Femur (tissue), 1 donor: ENCODE measurements at regions not wholly inside any gene's neighbourhood (a gene's known extent, or its start where the extent isn't known, plus 50 kb on each side); places are given as distances from the start of the nearest gene placed in this dataset.
"Not testable (repeated sequence)": the region's sequence is repeated elsewhere in the genome, so short reads cannot be mapped to it uniquely, and the experiment has no call there.

ENCODE experiments used
- DNase-seq: peaks from one replicate; pipeline ENCODE4 v3.0.0-alpha.2; 2017

DNA sequence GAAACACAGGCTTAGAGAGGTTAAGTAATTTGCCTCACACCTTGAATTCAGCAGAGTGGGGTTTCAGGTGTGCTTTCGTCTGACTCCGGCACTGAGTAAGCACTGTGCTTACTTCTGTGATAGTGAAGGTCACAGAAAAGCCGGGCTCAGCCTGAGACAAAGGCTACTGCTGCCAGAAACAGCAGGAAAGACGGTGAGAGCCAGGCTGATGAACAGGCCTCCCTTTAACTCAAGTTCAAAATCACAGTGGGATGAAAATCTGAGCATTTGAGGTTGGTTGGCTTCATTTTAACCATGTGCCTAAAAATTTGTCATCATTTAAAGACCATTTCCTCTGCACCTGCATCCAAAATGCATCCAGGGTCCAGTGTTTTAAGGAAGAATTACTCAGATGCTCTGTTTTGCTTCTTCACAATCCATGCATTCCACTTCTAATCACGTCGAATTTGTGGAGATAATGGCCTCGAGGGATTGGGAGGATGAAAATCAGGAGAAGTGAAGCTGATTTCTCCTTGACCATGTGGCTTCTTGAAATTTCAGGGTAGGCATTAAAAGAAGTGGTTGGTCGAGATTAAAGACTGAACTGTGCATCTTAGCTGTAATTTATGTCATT lies 121.2 kb upstream of the LNX1 start:
- no peak for DNase-seq

DNA sequence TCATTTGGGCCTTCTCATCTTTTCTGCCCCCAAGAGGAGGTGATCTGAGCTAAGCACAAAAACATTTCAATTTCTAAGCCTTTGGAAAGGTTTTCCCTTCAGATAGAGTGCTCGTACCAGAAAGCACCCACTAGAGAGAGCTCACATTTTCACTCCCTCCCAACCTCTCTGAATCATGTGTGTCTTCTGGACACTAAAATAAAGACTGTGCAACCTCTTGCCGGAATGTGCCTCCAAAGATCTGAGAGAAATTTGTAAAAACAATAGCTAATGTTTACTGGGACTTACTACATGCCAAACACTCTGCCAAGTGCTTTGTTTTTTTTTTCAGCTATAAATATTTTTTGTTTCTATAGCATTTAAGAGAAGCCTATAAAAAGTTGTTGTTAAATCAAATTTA lies 120.6 kb upstream of the LNX1 start:
- DNase-seq, result no peak

DNA sequence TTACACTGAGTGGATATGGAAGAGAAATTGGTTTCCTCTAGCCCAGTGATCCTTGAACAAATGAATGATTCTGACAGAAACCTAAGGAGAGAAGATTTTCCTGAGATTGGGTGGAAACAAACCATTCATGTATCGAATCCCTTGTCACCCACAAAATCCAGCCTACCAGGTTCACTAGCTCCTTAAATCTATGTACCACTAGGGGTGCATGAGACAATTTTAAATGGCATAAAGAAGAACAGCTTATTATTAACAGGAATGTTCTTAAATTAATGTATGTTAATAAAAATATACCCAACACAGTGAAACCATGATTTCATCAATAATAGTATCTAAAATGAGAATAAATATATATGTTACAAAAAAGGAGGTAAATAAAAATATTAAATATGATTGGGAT lies 118.4 kb upstream of the LNX1 start:
- DNase-seq, result no peak

DNA sequence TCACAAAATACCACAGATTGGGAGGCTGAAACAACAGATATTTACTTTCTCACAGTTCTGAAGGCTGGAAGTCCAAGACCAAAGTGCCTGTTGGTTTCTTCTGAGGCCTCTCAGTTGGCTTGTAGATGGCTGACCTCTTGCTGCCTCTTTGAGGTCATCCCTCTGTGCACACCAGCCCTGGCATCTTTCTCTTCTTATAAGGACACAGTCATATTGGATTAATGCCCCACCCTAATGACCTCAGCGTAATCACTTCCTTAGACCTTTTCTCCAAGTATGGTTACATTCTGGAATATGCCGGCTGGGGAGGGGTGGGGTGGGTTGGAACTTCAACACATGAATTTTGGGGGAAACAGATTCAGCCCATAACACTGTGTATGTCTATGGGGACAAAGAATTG lies 116.2 kb upstream of the LNX1 start:
- DNase-seq, result no peak

DNA sequence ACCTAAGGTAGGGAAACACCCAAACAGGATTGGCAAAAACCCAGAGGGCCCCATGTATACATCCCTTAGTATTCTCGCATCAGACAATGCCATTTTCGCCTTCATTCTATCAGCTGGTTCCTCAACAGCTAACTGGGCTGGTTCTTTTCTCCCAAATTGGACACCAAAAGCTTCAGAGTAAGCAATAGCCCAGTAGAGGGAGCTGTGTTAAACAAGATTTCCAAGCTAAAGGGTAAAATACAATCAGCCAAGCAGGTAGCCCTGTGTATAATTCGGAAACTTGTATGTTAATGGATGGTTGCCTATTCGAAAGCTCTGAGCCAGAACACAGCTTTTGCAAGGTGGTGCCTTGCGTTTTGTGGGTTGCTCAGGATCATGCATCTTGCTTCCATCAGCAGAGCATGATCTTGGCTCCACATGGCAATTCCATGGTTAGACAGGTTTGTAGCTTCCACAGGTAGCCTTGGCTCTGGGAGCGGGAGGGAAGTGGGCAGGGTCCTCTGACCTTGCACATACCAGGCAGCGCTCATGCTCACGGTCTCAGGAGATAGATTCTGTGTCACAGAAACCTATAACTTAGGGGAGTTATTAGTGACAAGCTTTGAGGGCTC lies 115.2 kb upstream of the LNX1 start:
- peak; percentile 24 for DNase-seq

DNA sequence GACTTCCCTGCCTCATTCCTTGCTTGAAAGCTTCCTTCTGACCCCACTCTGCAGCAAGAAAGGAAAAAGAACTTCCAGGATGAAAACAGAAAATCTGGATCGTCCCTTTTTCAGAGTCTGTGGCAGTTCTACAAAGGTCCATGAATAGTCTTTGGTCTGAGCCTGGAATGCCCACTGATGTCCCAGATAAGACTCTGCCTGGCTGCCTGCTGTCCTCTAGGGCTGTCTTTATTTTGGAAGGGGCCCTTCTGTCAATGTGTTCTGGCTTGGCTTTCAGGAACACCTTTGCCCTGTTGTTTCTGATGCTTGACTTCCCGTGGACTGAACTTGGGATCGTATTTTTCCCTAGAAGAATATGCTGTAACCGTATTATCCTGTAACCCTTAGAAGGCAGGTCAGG lies 114.7 kb upstream of the LNX1 start:
- DNase-seq, result no peak

DNA sequence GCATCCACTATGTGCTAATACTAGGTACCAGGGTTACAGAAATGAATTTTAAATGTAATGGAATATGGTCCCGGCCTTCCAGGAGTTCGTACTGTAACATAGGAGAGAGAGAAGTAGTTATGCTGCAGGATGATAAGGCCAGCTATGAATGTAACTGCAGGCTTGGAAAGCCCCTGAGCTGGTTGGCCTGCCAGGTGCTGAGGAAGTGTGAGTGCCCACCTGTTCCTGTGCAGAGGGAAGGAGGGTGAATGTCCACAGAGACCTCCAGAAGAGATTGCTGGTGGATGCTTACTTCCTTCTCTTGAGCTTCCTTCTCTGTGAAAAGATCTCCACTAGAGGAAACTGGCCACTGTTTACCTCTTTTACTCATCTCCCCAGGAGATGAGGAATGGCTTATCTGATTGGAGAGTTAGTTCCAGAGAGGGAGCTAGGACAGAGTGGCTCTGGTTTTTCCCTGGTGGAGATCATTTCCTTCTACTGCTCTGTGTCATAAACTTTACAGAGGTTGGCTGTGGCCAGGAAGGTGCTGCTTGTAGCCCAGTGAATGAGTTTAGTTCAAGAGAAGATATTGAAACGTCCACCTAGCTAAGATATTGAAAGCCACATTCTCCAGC lies 114.0 kb upstream of the LNX1 start:
- no peak for DNase-seq

DNA sequence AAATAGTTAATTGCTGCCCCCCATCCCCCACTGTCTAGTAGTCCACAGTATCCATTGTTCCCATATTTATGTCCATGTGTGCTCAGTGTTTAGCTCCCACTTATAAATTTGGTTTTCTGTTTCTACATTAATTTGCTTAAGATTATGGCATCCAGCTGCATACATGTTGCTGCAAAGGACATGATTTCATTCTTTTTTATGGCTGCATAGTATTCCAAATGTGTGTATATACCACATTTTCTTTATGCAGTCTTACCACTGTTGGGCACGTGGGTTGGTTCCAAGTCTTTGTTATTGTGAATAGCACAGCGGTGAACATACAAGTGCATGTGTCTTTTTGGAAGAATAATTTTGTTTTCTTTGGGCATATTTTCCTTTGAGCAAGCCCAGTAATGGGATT lies 113.0 kb upstream of the LNX1 start:
- DNase-seq, result no peak

DNA sequence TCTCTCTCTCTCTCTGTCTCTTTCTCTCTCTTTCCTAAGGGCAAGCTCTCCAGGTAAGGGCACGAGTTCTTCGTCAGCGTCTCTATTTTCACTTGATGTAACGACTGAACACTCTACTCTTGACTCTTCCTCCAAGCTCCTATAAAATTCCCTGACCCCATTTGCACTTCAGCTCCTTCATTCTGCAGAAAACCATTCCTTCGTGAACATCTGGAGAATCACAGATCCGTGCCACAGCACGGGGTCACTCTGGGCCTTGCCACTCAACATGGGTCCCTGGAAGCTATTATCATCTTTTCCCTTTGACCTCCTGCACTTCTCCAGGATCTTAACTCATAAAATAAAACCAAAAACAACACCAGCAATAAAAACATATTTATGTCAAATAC lies 112.0 kb upstream of the LNX1 start:
- no peak for DNase-seq

DNA sequence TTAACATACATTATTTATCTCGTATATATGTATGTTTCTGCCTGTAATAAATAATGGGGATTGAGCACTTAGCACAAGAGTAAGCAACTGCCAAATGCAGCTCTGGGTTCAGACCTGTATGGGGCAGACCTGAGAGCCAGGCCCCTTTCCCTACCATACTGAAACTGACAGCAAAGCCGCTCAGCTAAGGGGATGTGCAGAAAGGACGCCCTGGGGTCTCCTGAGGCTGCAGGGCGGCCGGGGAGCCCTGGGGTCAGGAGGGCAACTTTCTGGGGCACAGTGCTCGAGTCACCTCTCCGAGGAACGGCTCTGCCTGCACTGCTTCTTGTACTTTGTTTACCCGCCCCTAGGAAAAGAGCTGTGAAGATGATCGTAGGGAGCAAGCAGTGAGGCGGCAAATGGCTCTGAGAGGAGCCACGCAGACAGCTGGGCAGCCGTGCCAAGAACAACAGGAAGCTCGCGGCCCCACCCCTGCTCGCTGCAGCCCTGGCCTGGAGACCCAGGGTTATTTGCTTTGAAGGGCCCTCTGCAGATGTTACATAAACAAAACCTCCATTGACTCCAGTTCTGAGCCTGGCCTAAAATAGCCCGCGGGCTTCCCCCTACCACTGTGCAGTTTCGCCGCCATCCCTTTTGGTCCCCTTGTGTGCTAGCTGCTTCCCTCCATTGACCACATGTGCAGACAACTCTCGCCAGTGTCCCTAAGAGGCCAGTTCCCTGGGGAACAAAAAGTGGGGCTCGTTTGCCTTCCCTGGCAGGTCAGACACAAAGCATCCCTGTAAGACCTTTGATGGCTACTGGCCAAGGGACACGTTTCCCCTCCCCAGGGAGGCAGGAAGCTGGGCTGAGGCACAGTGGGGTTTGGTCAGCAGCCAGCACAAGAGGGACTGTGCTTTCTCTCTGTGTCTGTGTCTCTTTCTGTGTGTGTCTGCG lies 111.3 kb upstream of the LNX1 start:
- DNase-seq, result peak; percentile 92

DNA sequence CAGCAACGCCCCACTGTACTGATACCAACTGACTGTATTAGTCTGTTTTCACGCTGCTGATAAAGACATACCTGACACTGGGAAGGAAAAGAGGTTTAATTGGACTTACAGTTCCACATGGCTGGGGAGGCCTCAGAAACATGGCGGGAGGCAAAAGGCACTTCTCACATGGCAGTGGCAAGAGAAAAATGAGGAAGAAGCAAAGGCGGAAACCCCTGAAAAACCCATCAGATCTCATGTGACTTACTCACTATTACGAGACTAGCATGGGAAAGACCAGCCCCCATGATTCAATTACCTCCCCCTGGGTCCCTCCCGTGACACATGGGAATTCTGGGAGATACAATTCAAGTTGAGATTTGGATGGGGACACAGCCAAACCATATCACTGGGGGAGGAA lies 110.0 kb upstream of the LNX1 start:
- DNase-seq, result not testable (repeated sequence)

DNA sequence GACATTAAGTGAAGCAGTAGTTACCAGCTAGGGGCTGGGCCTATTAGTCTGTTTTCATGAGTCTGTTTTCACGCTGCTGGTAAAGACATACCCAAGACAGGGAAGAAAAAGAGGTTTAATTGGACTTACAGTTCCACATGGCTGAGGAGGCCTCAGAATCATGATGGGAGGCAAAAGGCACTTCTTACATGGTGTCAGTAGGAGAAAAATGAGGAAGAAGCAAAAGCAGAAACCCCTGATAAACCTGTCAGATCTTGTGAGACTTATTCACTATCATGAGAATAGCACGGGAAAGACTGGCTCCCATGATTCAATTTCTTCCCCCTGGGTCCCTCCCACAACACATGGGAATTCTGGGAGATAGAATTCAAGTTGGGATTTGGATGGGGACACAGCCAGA lies 108.0 kb upstream of the LNX1 start:
- DNase-seq, result not testable (repeated sequence)

DNA sequence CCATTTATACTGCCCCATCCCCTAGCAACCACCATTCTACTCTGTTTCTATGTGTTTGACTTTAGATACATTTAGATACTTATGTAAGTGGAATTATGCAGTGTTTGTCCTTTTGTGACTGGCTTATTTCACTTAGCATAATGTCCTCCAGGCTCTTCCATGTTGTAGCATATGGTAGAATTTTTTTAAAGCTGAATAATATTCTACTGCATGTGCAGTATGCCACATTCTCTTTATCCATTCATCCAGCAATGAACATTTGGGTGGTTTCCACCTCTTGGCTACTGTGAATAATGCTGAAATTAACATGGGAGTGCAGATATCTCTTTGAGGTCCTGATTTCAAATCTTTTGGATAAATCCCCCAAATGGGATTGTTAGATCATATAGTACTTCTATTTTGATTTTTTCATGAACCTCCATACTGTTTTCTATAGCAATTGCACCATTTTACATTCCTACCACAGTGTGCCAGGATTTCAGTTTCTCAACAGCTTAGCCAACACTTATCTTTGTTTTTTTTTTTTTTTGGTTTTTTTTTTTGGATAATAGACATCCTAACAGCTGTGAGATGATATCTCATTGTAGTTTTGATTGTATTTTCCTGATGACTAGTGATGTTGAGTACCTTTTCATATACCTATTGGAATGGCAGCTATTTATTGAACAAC lies 105.9 kb upstream of the LNX1 start:
- DNase-seq, result no peak

DNA sequence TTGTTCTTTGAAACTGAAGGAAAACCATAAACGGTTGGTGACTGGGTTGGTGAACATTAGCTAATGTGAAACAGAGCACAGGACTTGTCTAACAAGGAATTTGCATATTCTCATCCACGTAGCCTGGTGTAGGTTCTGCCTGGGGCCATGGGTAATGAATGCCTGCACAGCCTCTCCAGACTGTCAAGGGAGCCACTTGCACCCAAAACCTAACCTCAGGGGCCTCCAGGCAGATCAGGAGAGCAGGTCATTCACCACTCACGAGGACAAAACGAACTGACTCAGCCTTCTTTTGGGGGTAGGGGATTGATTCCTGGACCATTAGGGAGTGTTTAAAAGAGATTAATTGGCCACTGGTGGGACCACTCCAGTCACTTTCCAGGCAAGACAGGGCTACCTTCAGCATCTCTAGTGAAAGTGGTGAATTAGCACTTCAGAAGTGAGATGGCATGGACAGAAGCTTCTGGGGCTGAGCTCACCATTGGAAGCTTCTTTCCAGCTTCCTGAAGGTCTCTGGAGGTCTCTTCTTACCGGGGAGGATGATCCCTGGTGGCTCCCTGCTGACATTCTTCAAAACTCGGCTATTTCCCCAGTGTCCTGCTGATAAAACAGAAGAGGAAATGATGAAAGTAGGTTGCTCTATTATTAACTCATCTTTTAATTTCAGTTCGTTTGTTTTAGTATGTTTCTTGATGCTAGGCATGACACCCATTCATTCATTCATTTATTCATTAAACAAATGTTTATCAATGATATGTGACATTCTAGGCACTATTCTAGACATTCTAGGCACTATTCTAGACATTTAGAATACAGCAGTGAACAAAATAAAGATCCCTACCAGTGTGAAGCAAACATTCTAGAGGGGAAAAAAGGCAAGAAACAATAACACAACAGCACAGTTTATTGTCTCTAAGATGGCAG lies 104.5 kb upstream of the LNX1 start:
- no peak for DNase-seq

DNA sequence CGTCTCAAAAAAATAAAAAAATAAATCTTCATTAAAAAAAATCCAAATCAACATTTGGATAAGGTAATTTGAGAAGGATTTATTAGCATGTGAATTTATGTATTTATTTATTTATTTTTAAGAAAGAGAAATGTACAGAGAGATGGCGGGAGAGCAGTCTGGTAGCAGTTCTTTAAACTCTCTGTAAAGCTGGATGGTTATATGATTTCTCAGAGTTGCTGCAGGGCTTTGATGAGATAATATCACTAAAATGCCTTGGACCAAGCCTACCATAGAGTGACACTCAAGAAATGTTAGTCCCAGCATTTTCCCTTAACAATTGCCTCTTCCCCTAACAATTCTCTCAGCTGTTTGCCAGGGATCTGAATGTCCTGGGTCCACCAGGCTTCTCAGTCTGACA lies 103.4 kb upstream of the LNX1 start:
- no peak for DNase-seq

DNA sequence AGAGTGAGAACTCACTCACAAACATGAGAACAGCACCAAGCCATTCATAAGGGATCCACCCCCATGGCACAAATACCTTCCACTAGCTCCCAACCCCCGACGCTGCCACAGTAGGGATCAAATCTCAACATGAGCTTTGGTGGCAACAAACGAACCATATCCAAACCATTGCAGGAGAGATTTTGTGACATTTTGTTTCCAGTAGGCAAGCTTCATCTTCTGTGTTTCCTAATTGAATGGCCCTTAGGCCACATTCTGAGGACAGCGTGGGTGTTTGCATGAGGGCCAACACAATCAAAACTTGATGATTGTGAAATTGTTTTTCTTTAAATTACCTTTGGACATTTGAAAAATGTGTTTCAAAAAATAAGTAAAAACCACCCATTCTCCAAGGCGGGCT lies 102.6 kb upstream of the LNX1 start:
- no peak for DNase-seq

DNA sequence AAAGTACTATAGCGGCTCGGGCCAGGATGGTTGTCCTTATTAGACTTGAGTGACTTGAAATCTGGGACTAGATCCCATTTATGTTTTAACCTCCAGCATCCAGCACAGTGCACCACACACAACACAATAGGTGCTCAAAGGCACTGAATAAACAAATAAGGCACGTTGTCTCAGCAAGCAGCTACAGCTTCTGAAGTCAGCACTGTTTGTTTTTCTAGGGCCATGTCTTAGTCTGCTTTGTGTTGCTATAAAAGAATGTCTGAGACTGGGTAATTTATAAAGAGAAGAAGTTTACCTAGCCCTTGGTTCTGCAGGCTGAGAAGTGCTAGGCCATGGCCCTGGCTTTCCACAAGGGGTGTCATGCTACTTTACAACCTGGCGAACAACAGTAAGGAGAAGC lies 102.1 kb upstream of the LNX1 start:
- DNase-seq, result no peak

DNA sequence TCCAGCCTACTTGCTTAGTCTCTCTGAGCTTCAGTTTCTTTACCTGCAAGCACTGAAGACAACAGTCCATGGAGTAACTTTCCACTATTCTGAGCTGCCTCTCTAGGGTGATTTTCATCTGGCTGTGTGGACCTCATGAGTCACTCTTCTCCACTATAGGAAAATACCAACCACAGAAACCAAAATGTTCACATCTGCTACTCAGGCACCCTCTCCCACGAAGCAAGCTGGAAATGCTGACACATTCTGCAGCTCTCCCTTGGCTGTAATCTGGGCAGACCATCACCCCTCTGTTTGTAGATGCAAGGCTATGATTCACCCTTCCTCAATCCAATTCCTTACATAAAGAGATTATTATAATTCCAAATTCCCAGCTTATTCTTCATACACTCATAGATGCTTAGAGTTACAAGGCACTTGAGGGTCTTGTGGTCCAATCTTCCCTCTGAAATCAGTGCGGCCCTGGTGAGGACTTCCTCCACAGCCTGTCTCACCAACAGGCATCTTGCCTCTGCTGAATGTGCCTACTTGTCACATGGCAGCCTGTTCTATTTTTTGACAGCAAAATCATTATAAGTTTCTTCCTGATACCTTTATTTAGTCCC lies 97.0 kb upstream of the LNX1 start:
- peak; percentile 66 for DNase-seq

DNA sequence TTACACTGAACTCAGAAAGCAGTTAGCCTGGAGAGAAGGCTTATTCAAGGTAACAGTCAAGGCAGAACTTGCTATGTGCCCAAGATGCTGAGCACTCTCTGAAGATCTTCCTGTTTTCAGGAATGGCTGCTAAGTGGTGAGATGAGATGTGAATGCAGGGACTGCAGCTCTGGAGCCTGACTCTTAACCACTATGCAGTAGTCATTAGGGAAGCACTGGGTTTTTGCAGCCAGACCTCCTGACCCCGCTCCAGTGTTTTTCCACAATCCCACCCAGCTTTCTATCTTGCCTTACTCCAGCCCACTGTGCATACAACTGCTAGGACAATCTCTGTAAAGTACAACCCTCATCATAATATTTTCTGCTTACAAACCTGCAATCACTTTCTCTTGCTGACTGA lies 95.2 kb upstream of the LNX1 start:
- peak; percentile 35 for DNase-seq

DNA sequence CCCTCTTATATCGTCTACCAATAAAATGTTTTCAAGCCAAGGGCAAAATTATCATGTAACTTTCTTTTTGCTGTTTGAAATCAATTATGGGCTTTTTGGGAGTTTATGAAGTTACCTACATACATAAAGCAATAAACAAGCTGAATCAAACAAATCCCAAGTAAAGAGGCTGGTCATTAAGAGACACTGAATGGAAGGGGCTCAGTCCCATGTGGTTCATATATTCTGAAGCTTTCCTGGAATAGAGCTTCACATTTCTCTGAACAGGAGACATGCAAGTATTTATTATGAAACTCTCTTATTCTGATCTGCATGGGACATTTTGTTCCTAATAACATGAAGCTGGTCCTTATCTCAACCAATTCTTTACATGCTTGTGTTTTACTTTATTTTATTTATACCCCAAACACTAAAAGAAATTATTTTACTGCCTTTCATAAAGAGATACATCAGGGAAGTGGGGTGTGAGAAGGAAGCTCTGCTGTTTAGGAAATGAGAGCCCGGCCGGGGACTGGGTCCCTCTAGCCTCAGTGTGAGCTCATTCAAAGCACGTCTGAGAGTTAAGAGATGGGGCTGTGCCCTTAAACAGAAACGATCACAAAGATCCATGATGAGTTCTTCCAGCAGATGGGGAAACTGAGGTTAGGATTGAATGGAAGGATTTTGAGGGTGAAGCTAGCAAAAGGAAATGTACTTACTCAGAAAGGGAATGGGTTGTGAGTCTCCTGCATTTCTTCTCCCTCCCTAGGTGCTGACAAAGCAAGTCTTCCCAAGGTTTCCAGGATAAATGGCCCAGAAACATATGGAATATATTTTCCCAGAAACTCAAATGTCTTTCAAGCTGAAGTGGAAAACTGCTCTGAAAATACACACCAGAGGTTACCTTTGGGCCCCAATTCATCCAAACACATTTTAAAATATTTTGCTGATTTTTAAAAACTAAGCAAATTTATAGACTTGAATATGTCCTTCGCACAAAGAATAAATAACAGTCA lies 93.1 kb upstream of the LNX1 start:
- peak; percentile 34 for DNase-seq
